GM19351 (cell line): ENCODE measurements at regions not wholly inside any gene's neighbourhood (a gene's known extent, or its start where the extent isn't known, plus 50 kb on each side); places are given as distances from the start of the nearest gene placed in this dataset.
"Not testable (repeated sequence)": the region's sequence is repeated elsewhere in the genome, so short reads cannot be mapped to it uniquely, and the experiment has no call there.

ENCODE experiments used
- ATAC-seq: cut with Tn5 transposase; IDR thresholded peaks from one replicate; pipeline ENCODE4 v1.9.1; 2021; ENCODE audit warnings: mild to moderate bottlenecking, moderate library complexity; ENCODE audit not compliant: unreplicated experiment

DNA sequence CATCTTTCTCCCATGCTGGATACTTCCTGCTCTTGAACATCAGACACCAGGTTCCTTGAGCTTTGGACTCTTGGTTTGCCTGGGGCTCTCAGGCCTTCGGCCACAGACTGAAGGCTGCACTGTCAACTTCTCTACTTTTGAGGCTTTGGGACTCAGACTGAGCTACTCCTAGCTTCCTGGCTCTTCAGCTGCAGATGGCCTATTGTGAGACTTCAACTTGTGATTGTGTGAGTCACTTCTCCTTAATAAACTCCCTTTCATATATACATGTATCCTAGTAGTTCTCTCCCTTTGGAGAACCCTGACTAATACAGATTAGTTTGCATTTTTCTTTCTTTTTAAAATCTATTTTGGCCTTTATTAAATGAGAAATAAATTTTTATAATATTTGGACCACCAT is 276.2 kb upstream of the SEMA3C start:
- ATAC-seq, result no peak

DNA sequence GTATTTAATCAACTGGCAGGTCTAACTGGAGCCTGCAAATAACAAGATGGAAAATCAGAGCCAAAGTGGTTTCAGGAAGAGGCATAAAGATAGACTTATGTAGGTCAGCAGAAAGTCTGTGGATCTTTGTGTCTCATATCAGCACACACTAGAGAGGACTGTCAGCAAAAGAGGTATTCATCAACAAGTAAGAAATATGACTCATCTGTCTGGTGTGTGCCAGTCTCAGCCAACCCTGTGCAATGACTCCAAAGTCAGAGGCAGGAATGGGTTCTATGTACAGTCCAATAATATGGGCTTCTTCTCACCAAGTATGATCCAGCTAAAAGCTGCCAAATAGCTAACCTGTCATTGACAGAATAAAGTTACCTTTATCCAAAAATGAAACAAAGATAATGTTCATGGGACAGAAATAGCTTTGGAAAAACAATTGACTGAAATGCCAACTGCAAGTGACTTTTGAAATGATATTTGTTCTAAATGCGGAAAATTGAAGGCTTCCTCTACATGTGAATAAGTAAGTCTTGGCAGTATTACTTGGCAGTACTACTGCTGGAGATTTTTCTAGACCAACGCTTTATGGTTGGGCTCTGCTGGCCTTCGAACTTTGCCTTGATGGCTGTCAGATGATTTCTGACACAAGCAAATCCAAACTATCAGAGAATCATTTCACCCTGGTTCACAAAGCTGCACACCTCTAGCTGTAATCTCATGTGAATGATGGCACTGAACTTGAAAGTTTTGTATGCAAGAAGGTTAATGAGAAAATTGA is 272.3 kb upstream of the SEMA3C start:
- no peak for ATAC-seq

GRCh38 chr7:81187753-81188152 is 268.9 kb upstream of the SEMA3C start:
- no peak for ATAC-seq

DNA sequence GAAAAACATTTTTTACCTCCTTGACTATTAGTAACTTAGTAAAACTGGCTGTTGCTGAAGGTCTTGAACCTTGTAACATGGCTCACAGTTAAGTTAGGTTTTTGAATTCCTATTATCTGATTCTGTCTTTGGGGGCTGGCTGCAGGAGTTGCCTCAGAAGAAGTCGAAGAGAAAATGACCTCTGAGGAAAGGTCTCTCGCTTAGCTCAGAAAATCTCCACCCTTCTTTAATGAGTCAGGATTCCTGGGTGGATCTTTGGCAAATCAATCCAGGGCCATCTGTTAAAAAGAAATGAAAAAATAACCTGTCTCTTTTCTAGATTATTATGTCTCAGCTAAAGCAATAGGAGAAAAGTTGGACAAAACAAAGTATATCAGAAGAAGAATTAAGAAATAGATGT is 267.8 kb upstream of the SEMA3C start:
- ATAC-seq, result no peak

DNA sequence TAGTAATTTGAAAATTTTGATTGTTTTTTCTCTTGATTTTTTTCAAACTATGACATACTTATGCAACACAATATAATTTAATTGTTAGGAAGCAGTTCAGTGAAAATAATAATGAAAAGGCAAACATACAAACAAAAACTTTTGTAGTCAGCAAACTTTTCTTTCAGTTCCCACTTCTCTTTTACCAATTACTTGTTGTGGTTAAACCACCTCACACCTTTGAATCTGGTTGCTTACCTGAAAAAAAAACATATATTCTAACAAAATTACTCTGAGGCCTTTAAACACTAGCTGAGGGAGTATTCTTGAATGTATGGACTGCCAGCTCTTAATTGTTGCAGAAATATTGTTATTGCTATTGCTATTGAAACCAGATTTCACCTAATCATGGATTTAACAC is 266.2 kb upstream of the SEMA3C start:
- ATAC-seq, result no peak

GRCh38 chr7:81183326-81183725 is 264.5 kb upstream of the SEMA3C start:
- ATAC-seq, result no peak

- ATAC-seq, result not testable (repeated sequence)
These were observed 263.2 kb upstream of the SEMA3C start for GRCh38 chr7:81182056-81182455.

DNA sequence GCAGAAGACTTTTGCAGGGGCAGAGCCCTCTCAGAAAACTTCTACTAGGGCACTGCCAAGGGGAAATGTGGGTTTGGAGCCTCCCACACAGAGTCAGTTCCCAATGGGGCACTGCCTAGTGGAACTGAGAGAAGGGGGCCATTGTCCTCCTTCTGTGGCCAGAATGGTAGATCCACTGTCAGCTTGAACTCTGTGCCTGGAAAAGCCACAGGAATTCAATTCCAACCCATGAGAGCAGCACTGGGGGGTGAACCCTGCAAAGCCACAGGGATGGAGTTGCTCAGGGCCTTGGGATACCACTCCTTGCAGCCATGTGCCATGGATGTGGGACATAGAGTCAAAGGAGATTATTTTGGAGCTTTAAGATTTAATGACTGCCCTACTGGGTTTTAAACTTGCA is 262.2 kb upstream of the SEMA3C start:
- ATAC-seq, result no peak

- ATAC-seq, result no peak
These were observed 261.7 kb upstream of the SEMA3C start for GRCh38 chr7:81180573-81180972.

DNA sequence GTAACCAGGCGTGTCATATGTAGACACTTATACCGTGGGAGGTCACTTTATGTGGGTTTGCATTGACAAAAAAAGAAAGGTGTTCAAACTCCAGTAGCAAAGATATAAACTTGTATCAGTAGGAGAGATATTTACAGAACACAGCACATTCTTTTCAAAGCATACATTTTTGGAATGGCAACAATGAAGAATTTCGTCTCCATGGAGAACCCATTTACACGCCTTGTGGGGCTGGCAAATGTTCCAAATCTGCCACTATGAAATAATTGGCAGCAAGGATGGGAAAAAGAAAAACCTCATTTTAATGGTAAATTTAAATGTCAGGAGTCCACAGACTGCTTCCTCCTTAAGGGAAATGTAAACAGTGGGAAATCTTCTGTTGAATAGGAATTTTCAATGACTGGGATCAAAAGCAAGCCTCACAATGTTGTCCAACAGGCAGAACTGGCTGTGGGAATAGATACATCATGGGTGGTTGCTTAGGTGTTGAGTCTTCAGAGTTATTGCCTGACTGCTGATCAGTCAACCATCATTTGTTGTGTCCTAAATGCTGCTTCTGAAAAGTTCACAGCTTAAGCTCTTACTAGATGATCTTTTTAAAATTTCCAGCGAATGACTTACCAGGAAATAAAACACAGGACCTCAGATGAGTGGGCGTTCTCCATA is 256.6 kb upstream of the SEMA3C start:
- no peak for ATAC-seq

DNA sequence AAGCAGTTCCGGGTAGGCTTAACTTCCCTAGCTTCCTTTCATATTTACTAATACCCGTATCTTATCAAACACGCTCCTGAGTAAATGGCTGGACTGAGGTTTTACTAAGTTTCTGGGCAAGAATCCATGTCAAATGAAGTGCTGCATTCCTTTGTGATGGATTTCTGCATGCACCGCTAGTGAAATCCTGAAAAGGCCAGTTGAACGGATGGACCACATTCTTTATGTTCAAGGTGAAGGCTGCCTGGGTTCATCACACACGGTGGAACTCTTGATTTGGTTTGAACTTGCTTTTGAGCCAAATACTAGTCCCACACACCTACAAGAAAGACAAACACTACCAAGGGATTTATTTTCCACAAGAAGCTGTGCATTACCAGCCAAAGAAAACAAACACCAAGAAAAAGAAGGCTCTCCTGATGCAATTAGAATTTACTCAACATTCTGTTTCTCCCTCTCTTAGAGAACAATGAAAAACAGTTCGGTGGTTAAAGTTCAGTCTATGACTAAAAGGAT is 255.0 kb upstream of the SEMA3C start:
- ATAC-seq, result no peak

- ATAC-seq, result no peak
These were observed 251.4 kb upstream of the SEMA3C start for GRCh38 chr7:81170291-81170690.

DNA sequence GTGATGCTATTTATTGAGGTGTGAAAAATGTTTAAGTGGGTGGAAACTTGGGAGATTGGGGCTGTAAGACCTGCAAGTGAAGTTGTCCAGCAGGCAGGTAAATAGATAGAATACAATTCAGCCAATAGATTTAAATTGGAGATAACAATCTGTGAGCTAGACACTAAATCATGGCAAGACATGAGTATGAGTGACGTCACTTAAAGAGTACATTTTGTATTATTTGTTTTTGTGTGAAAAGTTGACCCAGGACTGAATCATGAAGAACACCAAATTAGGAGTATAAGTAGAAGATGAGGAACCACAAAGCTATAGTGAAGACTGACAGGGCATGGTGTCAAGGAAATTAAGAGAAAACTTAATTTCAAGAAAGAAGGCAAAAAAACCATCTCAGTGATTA is 249.1 kb upstream of the SEMA3C start:
- no peak for ATAC-seq

GRCh38 chr7:81165070-81165469 is 246.2 kb upstream of the SEMA3C start:
- no peak for ATAC-seq

- ATAC-seq, result no peak
These were observed 244.1 kb upstream of the SEMA3C start for GRCh38 chr7:81162771-81163525.

DNA sequence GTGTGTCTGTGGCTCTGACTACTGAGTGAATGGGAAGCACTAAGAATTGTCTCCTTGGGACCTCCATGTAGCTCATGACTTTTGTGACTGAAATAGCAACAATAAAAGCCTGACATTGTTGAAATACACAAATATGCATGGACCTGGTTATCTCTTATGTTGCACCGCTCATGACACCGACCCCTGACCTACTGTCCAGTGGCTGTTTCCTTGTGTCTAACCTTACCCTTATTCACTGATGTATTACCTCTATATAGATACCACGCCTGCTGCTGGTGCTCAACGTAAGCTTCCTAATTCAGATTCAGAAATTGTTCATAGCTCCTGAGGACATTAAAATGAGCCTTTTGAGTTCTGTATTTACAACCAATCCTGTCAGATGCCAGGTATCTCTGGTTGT is 243.4 kb upstream of the SEMA3C start:
- no peak for ATAC-seq

DNA sequence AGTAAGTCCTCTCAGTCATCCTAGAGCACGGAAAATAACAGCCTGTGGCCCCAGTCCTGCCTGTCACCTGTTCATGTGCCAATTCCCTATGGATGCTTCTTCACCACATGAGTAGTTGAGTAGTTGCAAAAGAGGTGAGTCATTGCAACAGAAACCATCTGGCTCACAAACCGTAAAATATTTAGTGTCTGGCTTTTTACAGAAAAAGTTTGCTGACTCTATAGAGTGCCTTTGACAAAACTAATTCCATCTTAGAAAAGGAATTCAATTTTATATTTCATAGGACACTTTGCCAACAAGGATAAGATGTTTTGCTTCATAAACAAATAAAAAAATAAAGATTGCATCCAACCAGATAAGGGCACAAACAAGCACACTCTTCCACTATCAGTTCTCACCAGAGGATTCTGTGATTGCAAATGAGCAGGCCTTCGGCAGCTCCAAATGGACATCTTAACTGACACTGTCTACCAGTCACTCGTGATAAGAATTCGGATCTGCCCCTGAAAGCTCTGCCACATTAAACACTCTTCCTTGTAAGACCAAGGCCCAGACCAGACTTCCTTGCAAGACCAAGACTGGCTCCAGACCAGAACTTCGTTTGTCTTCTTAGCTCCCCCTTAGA is 242.7 kb upstream of the SEMA3C start:
- ATAC-seq, result no peak

DNA sequence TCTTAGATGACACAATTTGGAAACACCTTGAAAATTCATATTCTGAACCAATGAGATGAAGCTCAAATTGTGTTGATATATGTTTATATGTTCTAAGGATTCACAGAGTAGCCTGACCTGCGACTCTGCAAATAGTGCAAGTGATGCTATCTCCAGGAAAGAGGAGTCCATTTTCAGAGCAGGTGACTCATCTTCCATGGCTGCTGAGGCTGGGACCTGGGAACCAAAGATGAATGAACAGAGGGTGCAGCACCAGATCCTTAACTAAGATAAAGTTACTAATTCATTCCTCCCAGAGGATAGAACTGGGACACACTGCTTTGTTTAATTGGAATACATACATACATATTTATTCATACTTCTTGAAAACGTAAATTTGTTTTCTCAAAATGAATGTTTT is 240.6 kb upstream of the SEMA3C start:
- ATAC-seq, result no peak

DNA sequence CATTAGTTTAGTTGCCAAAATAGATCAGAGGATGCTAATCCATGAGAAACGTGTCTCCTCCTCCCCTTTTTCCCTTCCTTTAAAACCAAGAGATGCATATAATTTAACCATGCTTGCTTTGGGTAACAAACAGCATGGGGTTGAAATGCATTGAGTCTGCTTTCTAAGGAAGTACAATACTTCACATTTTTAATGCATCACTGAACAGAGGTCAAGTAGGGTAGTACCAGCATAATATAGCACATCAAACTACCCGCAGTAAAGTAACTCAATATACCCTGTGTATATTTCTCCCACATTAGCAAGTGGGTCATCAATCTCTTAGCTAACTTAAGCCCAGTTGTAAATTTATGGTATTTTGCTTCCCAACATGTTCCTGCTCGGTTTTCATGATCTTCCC is 239.3 kb upstream of the SEMA3C start:
- no peak for ATAC-seq

DNA sequence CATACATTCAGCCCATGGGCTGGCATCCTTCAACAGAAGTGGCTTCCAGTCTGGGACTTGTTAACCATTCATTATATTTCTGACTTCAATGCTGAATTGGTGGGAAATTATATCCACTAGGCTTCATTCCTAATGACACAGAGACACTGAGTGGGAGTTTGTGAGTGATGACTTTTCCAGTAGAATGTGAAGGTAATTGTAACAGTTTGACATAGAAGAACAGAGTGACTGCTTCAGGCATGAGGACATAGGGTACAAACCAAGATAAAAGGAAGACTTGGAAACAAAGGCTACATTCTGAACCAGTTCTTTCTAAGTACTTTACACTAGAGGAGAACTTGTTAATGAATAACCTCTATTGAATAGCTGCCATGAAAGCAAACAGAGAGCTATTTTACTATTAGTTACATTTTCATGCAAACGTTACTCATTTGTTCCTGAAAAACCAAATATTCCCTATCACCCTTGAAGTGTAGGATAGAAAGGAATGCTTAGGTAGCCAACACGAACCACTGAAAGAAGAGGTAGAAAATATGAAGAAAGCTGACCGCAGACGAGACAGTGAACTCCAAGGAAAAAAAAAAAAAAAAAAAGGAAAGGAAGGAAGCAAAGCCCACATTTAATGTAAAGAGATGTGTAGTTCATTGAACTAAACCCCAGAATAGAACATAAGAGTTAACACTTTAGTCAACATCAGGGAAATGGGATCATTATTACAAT is 237.0 kb upstream of the SEMA3C start:
- ATAC-seq, result no peak

- no peak for ATAC-seq
These were observed 235.7 kb upstream of the SEMA3C start for GRCh38 chr7:81154565-81154964.
